Astrocyte (in vitro differentiated cells and primary cell): ENCODE measurements at regions not wholly inside any gene's neighbourhood (a gene's known extent, or its start where the extent isn't known, plus 50 kb on each side); places are given as distances from the start of the nearest gene placed in this dataset.

ENCODE experiments used
- DNase-seq: peaks from one replicate; pipeline ENCODE4 v3.0.0-alpha.2; 2010; ENCODE audit warnings: low read depth
- FAIRE-seq: peaks from 2 replicates; lab custom pipeline; 2011; peaks lifted over from hg19 to GRCh38; lab: Jason Lieb, UNC
- H2AFZ ChIP-seq: 2 replicates; pipeline ENCODE4 v1.6.0; 2012; ENCODE audit warnings: low read depth, low read length, inconsistent platforms
- H3K27ac ChIP-seq: 2 replicates; pipeline ENCODE4 v1.5.1; 2011; ENCODE audit warnings: low read depth, low read length, inconsistent platforms
- H3K27me3 ChIP-seq: 2 replicates; pipeline ENCODE4 v1.6.0; 2011; ENCODE audit warnings: low read length, inconsistent platforms; ENCODE audit not compliant: insufficient read depth
- H3K36me3 ChIP-seq: 2 replicates; pipeline ENCODE4 v1.5.1; 2011; ENCODE audit warnings: low read length, inconsistent platforms; ENCODE audit not compliant: insufficient read depth
- H3K4me1 ChIP-seq: 2 replicates; pipeline ENCODE4 v1.5.1; 2011; ENCODE audit warnings: low read length, inconsistent platforms; ENCODE audit not compliant: insufficient read depth
- H3K4me2 ChIP-seq: 2 replicates; pipeline ENCODE4 v1.6.0; 2012; ENCODE audit warnings: low read length, inconsistent platforms
- H3K4me3 ChIP-seq: 2 replicates; pipeline ENCODE4 v1.5.1; 2011; ENCODE audit warnings: low read depth, mild to moderate bottlenecking, low read length, inconsistent platforms; ENCODE audit not compliant: insufficient read depth
- H3K79me2 ChIP-seq: 2 replicates; pipeline ENCODE4 v1.6.0; 2012; ENCODE audit warnings: mild to moderate bottlenecking, low read length, inconsistent platforms; ENCODE audit not compliant: insufficient read depth
- H3K9ac ChIP-seq: 2 replicates; pipeline ENCODE4 v1.6.0; 2012; ENCODE audit warnings: mild to moderate bottlenecking, low read length, inconsistent platforms
- H3K9me3 ChIP-seq: 2 replicates; pipeline ENCODE4 v1.5.1; 2012; ENCODE audit warnings: low read depth, mild to moderate bottlenecking, low read length, inconsistent platforms; ENCODE audit not compliant: insufficient read depth
- H4K20me1 ChIP-seq: 2 replicates; pipeline ENCODE4 v1.6.0; 2012; ENCODE audit warnings: low read length, inconsistent platforms; ENCODE audit not compliant: insufficient read depth
- H3K27ac Mint-ChIP-seq: one replicate; pipeline ENCODE4 v1.8.0; 2021; ENCODE audit warnings: mild to moderate bottlenecking, mixed read lengths; ENCODE audit not compliant: unreplicated experiment
- H3K27me3 Mint-ChIP-seq: one replicate; pipeline ENCODE4 v1.8.0; 2021; ENCODE audit warnings: low read depth, mixed read lengths; ENCODE audit not compliant: unreplicated experiment
- H3K36me3 Mint-ChIP-seq: one replicate; pipeline ENCODE4 v1.8.0; 2021; ENCODE audit warnings: low read depth, mixed read lengths; ENCODE audit not compliant: unreplicated experiment
- H3K4me1 Mint-ChIP-seq: one replicate; pipeline ENCODE4 v1.8.0; 2021; ENCODE audit warnings: low read depth, mixed read lengths; ENCODE audit not compliant: unreplicated experiment
- H3K4me3 Mint-ChIP-seq: one replicate; pipeline ENCODE4 v1.8.0; 2021; ENCODE audit warnings: mild to moderate bottlenecking, moderate library complexity, mixed read lengths; ENCODE audit not compliant: unreplicated experiment
- H3K9me3 Mint-ChIP-seq: one replicate; pipeline ENCODE4 v1.8.0; 2021; ENCODE audit warnings: mild to moderate bottlenecking, mixed read lengths; ENCODE audit not compliant: unreplicated experiment
- CTCF ChIP-seq: IDR thresholded peaks from 2 replicates; pipeline ENCODE4 v1.5.1; 2011; ENCODE audit warnings: low read depth, mild to moderate bottlenecking, inconsistent platforms, low read length, moderate library complexity; ENCODE audit not compliant: insufficient read depth
- EZH2 ChIP-seq: IDR thresholded peaks from 2 replicates; pipeline ENCODE4 v1.6.1; 2012; ENCODE audit warnings: mild to moderate bottlenecking, low read length, inconsistent platforms; ENCODE audit not compliant: insufficient read depth

- Histone ChIP-seq H3K36me3 (no peaks in the 10 kb centered on the region), H3K27me3 (no peaks in the 10 kb centered on the region), H3K9ac (no peak overlapping the region), H3K9me3 (no peaks in the 10 kb centered on the region), H2AFZ (no peak overlapping the region), H3K4me2 (no peak overlapping the region), H3K79me2 (no peaks in the 10 kb centered on the region), H3K4me3 (no peak overlapping the region), H4K20me1 (no peaks in the 10 kb centered on the region), H3K4me1 (no peaks in the 10 kb centered on the region), H3K27ac (no peak overlapping the region)
- Mint-ChIP-seq H3K27me3 (no peaks in the 10 kb centered on the region), H3K27ac (no peak overlapping the region), H3K36me3 (no peaks in the 10 kb centered on the region), H3K4me3 (no peak overlapping the region), H3K4me1 (peaks cover 7% of the 10 kb centered on the region), H3K9me3 (peaks cover 5% of the 10 kb centered on the region)
- DNase-seq (no peak), FAIRE-seq (no peak)
- TF ChIP-seq EZH2 = no peak
- no peak for TF ChIP-seq CTCF
Observed at GRCh38 chr9:11312966-11313365, 700.2 kb upstream of the PTPRD start.

DNA sequence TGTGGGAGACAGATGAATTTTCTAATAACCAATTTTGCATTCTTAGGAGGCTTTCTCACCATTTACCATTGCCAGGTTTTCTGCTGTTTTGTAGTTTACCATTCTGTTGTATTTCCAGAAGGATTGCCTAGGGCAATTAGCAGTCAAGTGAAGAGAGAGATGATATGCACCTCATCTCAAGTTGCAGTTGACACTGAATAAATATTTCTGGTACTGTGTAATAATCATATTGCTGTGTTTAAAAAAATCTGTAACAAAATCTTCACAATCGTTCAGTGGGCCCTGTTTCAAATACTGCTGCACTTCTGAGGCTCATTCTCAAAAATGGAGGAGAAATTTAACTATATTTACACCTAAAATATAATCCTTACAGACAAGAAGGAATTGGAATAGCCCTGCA, 706.1 kb upstream of the PTPRD start:
- Histone ChIP-seq H3K4me1 (no peaks in the 10 kb centered on the region), H3K4me2 (no peak overlapping the region)
- FAIRE-seq = no peak

More for the DNA sequence above, 706.1 kb upstream of the PTPRD start:
- H4K20me1 ChIP-seq = no peaks in the 10 kb centered on the region
- H3K9ac ChIP-seq = no peak overlapping the region
- Mint-ChIP-seq H3K4me3 (no peak overlapping the region), H3K27me3 (no peaks in the 10 kb centered on the region), H3K9me3 (no peaks in the 10 kb centered on the region), H3K27ac (no peak overlapping the region), H3K4me1 (no peaks in the 10 kb centered on the region), H3K36me3 (no peaks in the 10 kb centered on the region)
- no peak for DNase-seq
- H3K36me3 ChIP-seq = no peaks in the 10 kb centered on the region
- H3K9me3 ChIP-seq = no peaks in the 10 kb centered on the region
- no peak overlapping the region for H2AFZ ChIP-seq
- TF ChIP-seq CTCF (no peak), EZH2 (no peak)
- no peaks in the 10 kb centered on the region for H3K79me2 ChIP-seq
- no peak overlapping the region for H3K4me3 ChIP-seq
- peaks cover 2% of the 10 kb centered on the region for H3K27me3 ChIP-seq
- no peak overlapping the region for H3K27ac ChIP-seq
